Sigmoid colon (tissue), 6 donors: ENCODE measurements at regions not wholly inside any gene's neighbourhood (a gene's known extent, or its start where the extent isn't known, plus 50 kb on each side); places are given as distances from the start of the nearest gene placed in this dataset.

Source experiments
- DNase-seq: peaks from one replicate; pipeline ENCODE4 v3.0.0-alpha.2; 2019
- H3K27ac ChIP-seq, 4 donors: fragments of 200-600 bp; sonication (generic); one replicate each; pipeline ENCODE4 v1.5.1; 2016 to 2019; ENCODE audit warnings: mild to moderate bottlenecking in 1 of 4
- H3K27me3 ChIP-seq, 3 donors: fragments of 200-600 bp; sonication (generic); one replicate each; pipeline ENCODE4 v1.5.1; 2019; ENCODE audit warnings: mild to moderate bottlenecking in 1 of 3
- H3K36me3 ChIP-seq, 4 donors: fragments of 200-600 bp; sonication (generic); one replicate each; pipeline ENCODE4 v1.5.1; 2016 to 2019
- H3K4me1 ChIP-seq, 4 donors: fragments of 200-600 bp; sonication (generic); one replicate each; pipeline ENCODE4 v1.5.1; 2017 to 2019
- H3K4me3 ChIP-seq, 4 donors: fragments of 200-600 bp; sonication (generic); one replicate each; pipeline ENCODE4 v1.5.1; 2017 to 2019; ENCODE audit warnings: mild to moderate bottlenecking in 2 of 4, moderate library complexity in 1 of 4
- H3K9me3 ChIP-seq, 4 donors: fragments of 200-600 bp in 3 of 4; sonication (generic) in 3 of 4; one replicate each; pipeline versions ENCODE4 v1.5.1 to v1.6.1; 2013 to 2019
- EP300 ChIP-seq, 4 donors: sonication (generic); formaldehyde crosslinking; IDR thresholded peaks; one replicate each; pipeline ENCODE4 v1.6.1; 2017; ENCODE audit warnings: antibody characterized with exemption in 4 of 4
- POLR2A ChIP-seq, 2 donors: fragments of 450-650 bp; IDR thresholded peaks; one replicate each; pipeline ENCODE4 v1.6.1; 2016; ENCODE audit warnings: antibody characterized with exemption in 2 of 2, mild to moderate bottlenecking in 2 of 2, moderate library complexity in 2 of 2
- POLR2AphosphoS5 ChIP-seq, 4 donors: sonication (generic); formaldehyde crosslinking; IDR thresholded peaks; one replicate each; pipeline ENCODE4 v1.6.1; 2017; ENCODE audit warnings: antibody characterized with exemption in 4 of 4
- WGBS, 2 donors: extraction: QIAGEN DNeasy Blood & Tissue Kit; methylation state at CpG; one replicate each; pipeline ENCODE4 v1.1.7; 2013; 5-methylcytosine and 5-hydroxymethylcytosine counted together
- intact Hi-C: fragments of 100-400 bp; cut with DNase I; formaldehyde crosslinking; loops from one replicate; pipeline ENCODE4 v1.15.1; 2023
- TF ChIP-seq, protein P1 (sequence below), 4 experiments: fragments of 450-650 bp in 3 of 4; fragments of 200-600 bp in 1 of 4; IDR thresholded peaks; one replicate each; pipeline ENCODE4 v1.5.1; 2016 to 2019; ENCODE audit warnings: antibody characterized with exemption in 4 of 4, mild to moderate bottlenecking in 3 of 4, moderate library complexity in 2 of 4
- donor health status: healthy with polysubstance abuse.
- donor health status: healthy.

DNA sequence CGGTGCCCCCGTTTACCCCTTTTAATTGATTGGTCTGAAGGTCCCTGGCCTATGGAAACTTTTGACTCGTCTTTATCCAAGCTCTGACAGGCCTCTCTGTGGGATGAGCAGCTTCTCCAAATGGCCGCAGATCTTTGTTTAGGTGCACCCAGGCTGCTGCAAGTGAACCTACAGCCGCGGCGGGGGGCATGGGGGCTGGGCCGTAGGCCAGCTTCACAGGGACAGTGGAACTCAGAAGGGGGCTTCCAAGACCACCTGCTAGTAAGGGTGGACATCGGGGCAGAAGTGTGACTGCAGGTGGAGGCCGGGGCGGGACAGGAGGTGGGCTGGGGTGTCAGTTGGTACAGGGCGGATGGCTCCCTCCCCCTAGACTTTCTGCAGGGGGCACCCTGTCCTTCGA is 257.5 kb downstream of the SIPA1L2 start:
- Histone ChIP-seq H3K9me3 (no peaks in the 10 kb centered on the region), H3K27ac (no peak overlapping the region), H3K36me3 (no peaks in the 10 kb centered on the region), H3K27me3 (no peaks in the 10 kb centered on the region), H3K4me1 (peaks cover 0 to 10% (median 5%) of the 10 kb centered on the region in 4 donors), H3K4me3 (no peak overlapping the region)
- WGBS, 2 donors, result 93 to 95% methylated on average over 13 of the region's 13 CpGs
- TF ChIP-seq EP300 (IDR thresholded peaks at IDR 0.05), result no peak
- TF ChIP-seq POLR2A (IDR thresholded peaks at IDR 0.05), result no peak
- TF ChIP-seq, protein P1, sequence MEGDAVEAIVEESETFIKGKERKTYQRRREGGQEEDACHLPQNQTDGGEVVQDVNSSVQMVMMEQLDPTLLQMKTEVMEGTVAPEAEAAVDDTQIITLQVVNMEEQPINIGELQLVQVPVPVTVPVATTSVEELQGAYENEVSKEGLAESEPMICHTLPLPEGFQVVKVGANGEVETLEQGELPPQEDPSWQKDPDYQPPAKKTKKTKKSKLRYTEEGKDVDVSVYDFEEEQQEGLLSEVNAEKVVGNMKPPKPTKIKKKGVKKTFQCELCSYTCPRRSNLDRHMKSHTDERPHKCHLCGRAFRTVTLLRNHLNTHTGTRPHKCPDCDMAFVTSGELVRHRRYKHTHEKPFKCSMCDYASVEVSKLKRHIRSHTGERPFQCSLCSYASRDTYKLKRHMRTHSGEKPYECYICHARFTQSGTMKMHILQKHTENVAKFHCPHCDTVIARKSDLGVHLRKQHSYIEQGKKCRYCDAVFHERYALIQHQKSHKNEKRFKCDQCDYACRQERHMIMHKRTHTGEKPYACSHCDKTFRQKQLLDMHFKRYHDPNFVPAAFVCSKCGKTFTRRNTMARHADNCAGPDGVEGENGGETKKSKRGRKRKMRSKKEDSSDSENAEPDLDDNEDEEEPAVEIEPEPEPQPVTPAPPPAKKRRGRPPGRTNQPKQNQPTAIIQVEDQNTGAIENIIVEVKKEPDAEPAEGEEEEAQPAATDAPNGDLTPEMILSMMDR (IDR thresholded peaks at IDR 0.05), result no peak
- no peak for TF ChIP-seq POLR2AphosphoS5 (IDR thresholded peaks at IDR 0.05)
- intact Hi-C loops, result no loop called here
- no peak for DNase-seq

DNA sequence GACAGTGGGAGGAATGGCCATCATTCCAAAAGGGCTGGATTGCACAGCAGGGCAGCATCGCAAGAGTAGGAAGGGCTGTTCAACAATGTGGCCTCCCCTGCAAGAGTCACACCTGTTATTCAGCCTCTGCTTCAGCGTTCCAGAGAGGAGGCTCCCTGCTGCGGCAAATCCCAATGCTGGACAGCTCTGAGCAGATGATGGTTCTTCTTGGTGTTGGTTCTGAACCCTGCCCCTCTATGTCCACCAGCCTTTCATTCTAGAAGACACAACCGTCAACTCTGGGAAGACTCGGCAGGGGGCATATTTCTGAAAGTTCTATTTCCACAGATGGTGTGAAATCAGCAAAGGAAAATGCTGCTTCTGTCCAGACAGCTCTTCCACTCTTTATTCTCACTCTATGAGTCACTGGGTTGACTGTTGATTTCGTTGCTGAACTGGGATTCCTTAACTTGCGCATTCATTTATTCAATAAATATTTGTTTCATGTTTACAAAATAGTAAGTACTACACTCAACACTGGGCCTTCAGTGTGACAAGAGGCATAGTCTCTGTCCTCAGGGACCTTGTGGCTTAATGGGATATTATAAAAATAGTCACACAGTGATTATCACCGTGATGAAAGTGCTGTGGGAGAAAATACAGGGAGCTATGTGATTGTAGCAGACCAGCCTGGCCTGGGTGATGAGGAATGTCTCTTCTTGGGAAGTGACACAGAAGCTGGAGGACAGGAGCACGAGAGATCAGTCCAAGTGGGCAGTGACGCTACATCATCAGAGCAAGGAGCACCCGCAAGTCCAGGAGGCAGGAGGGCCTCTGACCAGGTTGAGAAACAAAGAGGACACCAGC is 260.3 kb downstream of the SIPA1L2 start:
- DNase-seq, result no peak
- Histone ChIP-seq H3K9me3 (no peaks in the 10 kb centered on the region), H3K4me3 (no peak overlapping the region), H3K36me3 (no peaks in the 10 kb centered on the region), H3K27ac (no peak overlapping the region), H3K4me1 (no peaks in the 10 kb centered on the region), H3K27me3 (no peaks in the 10 kb centered on the region)
- 83 to 87% methylated on average over 11 of the region's 11 CpGs for WGBS, 2 donors
- TF ChIP-seq POLR2A (IDR thresholded peaks at IDR 0.05), result no peak
- intact Hi-C loops, result no loop called here

DNA sequence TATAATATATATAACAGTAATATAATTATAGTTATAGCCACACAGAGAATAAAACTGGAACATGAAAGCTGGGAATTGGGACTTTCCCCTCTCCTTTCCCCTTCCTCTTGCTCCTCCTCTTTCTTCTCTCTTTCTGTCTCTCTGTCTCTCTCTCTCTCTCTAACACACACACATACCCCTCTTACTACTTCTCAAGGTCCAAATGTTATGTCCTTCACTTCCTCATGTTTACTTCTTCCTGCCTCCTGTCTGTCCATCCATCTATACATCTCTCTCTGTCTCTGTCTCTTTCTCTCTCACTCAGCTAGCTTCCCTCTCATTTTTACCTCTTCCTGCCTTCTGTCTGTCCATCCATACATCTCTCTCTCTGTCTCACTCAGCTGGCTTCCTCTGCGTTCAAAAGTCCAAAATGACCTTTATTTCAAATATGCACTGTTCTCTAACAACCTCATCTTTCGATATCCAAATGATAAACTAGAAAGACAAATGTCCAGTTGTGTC is 261.1 kb downstream of the SIPA1L2 start:
- no peaks in the 10 kb centered on the region for H3K36me3 ChIP-seq
- H3K4me3 ChIP-seq, result no peak overlapping the region
- H3K9me3 ChIP-seq, result no peaks in the 10 kb centered on the region
- intact Hi-C loops, result no loop called here
- WGBS, 2 donors, result 92 to 94% methylated on average over 2 of the region's 2 CpGs
- no peak overlapping the region for H3K27ac ChIP-seq
- H3K4me1 ChIP-seq, result no peaks in the 10 kb centered on the region
- no peaks in the 10 kb centered on the region for H3K27me3 ChIP-seq
- TF ChIP-seq POLR2AphosphoS5 (IDR thresholded peaks at IDR 0.05) (no peak), POLR2A (IDR thresholded peaks at IDR 0.05) (no peak), EP300 (IDR thresholded peaks at IDR 0.05) (no peak)
- no peak for DNase-seq

DNA sequence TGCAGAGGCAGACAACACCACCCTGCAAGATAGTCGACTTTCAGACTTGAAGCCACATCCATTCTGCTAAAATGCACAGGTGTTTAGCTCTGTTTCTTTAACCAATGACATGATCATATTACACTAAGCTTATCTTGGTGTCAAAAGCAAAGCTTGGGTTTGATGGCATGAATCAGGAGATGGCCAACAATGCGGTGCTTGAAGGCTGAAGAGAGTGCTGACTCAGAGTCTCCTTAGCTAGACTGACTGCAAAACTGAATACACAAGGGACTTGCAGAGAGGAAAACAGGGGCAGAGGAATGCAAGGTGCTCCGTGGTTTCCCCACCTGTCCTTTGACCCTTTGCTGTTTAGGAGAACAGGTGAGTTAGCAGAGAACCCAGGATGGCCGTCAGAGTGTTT is 262.6 kb downstream of the SIPA1L2 start:
- Histone ChIP-seq H3K27ac (no peak overlapping the region), H3K9me3 (no peaks in the 10 kb centered on the region), H3K36me3 (no peaks in the 10 kb centered on the region), H3K4me3 (no peak overlapping the region), H3K27me3 (no peaks in the 10 kb centered on the region), H3K4me1 (no peaks in the 10 kb centered on the region)
- 54 to 74% methylated on average over 4 of the region's 4 CpGs for WGBS, 2 donors
- DNase-seq, result no peak
- intact Hi-C loops, result no loop called here
- no peak for TF ChIP-seq POLR2AphosphoS5 (IDR thresholded peaks at IDR 0.05)
- no peak for TF ChIP-seq EP300 (IDR thresholded peaks at IDR 0.05)
- TF ChIP-seq, protein P1 (IDR thresholded peaks at IDR 0.05), result no peak
- TF ChIP-seq POLR2A (IDR thresholded peaks at IDR 0.05), result no peak

DNA sequence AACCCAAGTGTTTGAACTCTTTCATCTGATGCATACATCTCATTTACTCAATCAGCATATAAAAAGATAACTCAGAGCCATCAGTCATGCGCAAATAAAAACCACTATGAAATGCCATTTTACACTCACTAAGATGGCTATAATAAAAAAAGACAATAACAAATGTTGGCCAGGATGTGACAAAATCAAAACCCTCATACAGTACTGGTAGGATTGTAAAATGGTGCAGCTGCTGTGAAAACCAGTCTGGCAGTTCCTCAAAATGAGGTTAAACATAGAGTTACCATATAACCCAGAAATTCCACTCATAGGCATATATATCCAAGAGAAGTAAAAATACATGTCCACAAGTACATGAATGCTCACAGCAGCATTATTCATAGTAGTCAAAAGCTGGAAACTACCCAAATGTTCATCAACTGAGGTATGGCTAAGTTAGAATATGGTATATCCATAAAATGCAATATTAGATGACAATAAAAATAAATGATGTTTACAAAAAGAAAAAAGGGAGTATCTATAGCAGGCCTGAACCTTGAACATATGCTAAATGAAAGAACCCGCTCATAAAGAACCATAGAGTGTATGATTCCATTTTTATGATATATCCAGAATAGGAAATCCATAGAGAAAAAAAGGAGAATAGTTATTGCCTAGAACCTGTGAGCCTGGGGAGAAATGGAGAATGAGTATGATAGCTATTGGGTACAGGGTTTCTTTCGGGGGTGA is 265.1 kb downstream of the SIPA1L2 start:
- 20 to 64% methylated on average over 3 of the region's 3 CpGs for WGBS, 2 donors
- intact Hi-C loops, result no loop called here
- Histone ChIP-seq H3K27me3 (no peaks in the 10 kb centered on the region), H3K27ac (no peak overlapping the region), H3K9me3 (no peaks in the 10 kb centered on the region), H3K4me3 (no peak overlapping the region), H3K4me1 (no peaks in the 10 kb centered on the region), H3K36me3 (no peaks in the 10 kb centered on the region)
- TF ChIP-seq EP300 (IDR thresholded peaks at IDR 0.05) (no peak), POLR2A (IDR thresholded peaks at IDR 0.05) (no peak), POLR2AphosphoS5 (IDR thresholded peaks at IDR 0.05) (no peak)
- TF ChIP-seq, protein P1 (IDR thresholded peaks at IDR 0.05), result no peak
- DNase-seq, result no peak
